ENCODE measurements at regions not wholly inside any gene's neighbourhood (a gene's known extent, or its start where the extent isn't known, plus 50 kb on each side); places are given as distances from the start of the nearest gene placed in this dataset.

DNA sequence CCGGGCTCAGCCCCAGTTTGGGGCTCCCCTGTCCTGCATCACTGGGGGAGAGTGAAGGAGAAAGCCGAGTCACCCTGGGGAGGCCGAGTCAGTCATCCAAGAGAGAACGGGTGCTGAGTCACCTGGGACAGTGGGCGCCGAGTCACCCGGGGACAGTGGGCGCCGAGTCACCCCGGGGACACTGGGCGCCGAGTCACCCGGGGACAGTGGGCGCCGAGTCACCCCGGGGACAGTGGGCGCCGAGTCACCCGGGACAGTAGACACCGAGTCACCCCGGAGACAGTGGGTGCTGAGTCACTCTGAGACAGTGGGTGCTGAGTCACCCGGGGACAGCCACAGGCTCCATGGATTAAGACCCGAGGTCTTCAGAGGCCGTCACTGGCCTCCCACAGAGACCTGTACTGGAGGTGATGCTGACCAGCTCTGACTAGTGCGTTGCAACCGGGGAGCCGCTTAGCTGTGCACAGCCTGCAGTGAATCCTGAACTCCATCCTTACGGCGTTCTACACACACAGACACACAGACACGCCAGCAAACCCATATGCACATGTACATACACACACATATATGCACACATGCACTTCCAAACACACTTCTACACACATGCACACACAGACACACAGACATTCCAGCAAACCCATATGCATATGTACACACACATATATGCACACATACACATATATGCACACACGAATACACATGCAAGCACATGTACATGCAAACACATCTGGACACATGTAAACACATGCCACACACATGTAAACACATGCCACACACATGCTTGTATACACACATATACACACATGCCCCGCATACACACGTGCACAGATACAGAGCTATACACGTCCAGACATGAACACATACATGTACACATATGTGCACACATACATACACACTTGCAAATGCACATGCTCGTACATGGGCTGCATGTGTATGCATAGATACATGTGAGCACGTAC is 64.9 kb upstream of the GALNT9 start:
- Histone ChIP-seq H3K4me1 (ENCODE audit: insufficient read depth, low read length, poor library complexity, severe bottlenecking) (peaks cover 2% of the 10 kb centered on the region), H3K27me3 (replicated peaks; ENCODE audit: insufficient read depth, low read depth, low read length, poor library complexity) (peaks cover 27% of the 10 kb centered on the region), H3K36me3 (ENCODE audit: insufficient read depth, low read length, poor library complexity, severe bottlenecking) (no peaks in the 10 kb centered on the region), H3K9me3 (ENCODE audit: low read depth, low read length, poor library complexity, severe bottlenecking) (no peaks in the 10 kb centered on the region), H3K27ac (ENCODE audit: low read depth, low read length, poor library complexity, severe bottlenecking) (no peak overlapping the region), H3K4me3 (ENCODE audit: low read depth, low read length, poor library complexity, severe bottlenecking) (no peak overlapping the region)
- intact Hi-C loops (cut with micrococcal nuclease; ENCODE audit: unreplicated experiment): no loop called here
- DNase-seq (ENCODE audit: low spot score): no peak
- ChIA-PET CTCF (no interaction called here), POLR2A (ENCODE audit: low non-redundant PET) (interaction anchor here (0.6 kb wide), 1 partner anchor 563 kb away, joined by 3 read pairs; no protein-coding TSS in a partner anchor)
- BruUV-seq (replicated peaks): no TSS peak
- TF ChIP-seq, protein P1, sequence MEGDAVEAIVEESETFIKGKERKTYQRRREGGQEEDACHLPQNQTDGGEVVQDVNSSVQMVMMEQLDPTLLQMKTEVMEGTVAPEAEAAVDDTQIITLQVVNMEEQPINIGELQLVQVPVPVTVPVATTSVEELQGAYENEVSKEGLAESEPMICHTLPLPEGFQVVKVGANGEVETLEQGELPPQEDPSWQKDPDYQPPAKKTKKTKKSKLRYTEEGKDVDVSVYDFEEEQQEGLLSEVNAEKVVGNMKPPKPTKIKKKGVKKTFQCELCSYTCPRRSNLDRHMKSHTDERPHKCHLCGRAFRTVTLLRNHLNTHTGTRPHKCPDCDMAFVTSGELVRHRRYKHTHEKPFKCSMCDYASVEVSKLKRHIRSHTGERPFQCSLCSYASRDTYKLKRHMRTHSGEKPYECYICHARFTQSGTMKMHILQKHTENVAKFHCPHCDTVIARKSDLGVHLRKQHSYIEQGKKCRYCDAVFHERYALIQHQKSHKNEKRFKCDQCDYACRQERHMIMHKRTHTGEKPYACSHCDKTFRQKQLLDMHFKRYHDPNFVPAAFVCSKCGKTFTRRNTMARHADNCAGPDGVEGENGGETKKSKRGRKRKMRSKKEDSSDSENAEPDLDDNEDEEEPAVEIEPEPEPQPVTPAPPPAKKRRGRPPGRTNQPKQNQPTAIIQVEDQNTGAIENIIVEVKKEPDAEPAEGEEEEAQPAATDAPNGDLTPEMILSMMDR (conservative IDR thresholded peaks at IDR 0.05; ENCODE audit: low read depth, low read length): no peak
- TF ChIP-seq EZH2 (IDR thresholded peaks at IDR 0.05; ENCODE audit: borderline replicate concordance, low read depth, low read length, poor library complexity, severe bottlenecking): no peak

DNA sequence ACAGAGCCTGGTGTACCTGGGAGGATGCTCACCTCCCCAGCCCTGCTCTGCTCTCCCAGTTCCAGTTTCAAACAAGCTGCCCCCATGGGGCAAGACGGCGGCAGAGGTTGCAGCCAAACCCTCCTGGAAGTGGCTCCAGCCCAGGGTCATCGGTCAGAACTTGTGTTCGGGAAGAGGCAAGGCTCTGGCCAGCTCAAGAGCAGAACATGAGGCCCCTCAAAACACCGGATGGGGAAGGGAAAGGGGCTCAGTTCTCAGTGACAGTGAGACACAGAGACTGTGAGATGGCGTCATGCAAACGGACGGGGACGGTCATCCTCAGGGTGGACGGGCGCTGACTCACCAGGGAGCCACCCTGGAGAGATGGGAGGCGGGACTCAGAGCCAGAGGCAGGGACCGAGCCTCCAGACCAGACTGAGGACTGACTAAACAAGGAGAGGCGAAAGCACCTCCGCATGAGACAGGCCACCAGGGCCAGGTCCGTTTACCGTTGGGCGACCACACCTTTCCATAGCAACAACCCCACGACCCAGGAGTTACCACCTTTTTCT is 63.9 kb upstream of the GALNT9 start:
- no peak for DNase-seq (ENCODE audit: low spot score)
- BruUV-seq (replicated peaks): no TSS peak
- no peak for TF ChIP-seq EZH2 (IDR thresholded peaks at IDR 0.05; ENCODE audit: borderline replicate concordance, low read depth, low read length, poor library complexity, severe bottlenecking)
- TF ChIP-seq, protein P1 (conservative IDR thresholded peaks at IDR 0.05; ENCODE audit: low read depth, low read length): no peak
- Histone ChIP-seq H3K27ac (ENCODE audit: low read depth, low read length, poor library complexity, severe bottlenecking) (no peak overlapping the region), H3K4me3 (ENCODE audit: low read depth, low read length, poor library complexity, severe bottlenecking) (no peak overlapping the region), H3K27me3 (replicated peaks; ENCODE audit: insufficient read depth, low read depth, low read length, poor library complexity) (peaks cover 31% of the 10 kb centered on the region), H3K36me3 (ENCODE audit: insufficient read depth, low read length, poor library complexity, severe bottlenecking) (no peaks in the 10 kb centered on the region), H3K9me3 (ENCODE audit: low read depth, low read length, poor library complexity, severe bottlenecking) (no peaks in the 10 kb centered on the region), H3K4me1 (ENCODE audit: insufficient read depth, low read length, poor library complexity, severe bottlenecking) (no peaks in the 10 kb centered on the region)
- CTCF ChIA-PET: no interaction called here
- POLR2A ChIA-PET (ENCODE audit: low non-redundant PET): interaction anchor here (0.6 kb wide), 1 partner anchor 562 kb away, joined by 3 read pairs; no protein-coding TSS in a partner anchor
- intact Hi-C loops (cut with micrococcal nuclease; ENCODE audit: unreplicated experiment): no loop called here

DNA sequence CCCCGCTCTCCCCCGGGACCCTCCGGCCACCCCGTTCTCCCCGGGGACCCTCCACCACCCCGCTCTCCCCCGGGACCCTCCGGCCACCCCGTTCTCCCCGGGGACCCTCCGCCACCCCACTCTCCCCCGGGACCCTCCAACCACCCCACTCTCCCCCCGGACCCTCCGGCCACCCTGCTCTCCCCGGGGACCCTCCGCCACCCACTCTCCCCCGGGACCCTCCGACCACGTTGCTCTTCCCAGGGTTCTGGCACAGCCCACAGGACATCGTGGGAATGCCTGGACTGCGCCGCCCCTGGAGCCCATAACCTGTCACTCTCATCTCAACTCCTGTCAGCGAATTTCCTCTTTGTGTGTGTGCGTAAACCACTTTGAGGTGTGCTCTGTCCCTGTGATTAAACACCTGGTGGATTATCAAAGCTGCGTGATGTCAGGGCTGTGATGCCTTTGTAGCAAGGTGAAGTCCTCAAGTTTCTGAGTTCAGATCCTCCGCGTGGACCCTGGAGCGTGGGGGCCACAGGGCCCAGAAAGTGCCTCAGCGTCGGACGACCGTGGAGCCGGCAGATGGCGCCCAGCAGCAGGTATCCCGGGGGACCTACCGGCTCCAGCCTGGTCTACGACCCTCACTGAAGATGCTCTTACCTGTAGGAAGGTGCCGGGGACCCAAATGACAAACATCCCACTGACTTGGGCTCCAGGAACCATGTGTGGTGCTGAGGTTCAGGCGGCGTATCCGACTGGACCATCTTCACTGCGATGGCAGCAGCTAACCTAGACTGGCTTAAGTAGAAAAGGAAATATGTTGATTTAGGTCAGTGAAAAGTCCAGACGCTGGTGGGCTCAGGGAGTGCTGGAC is 63.2 kb upstream of the GALNT9 start:
- CTCF ChIA-PET: no interaction called here
- intact Hi-C loops (cut with micrococcal nuclease; ENCODE audit: unreplicated experiment): no loop called here
- no peak overlapping the region for H3K27ac ChIP-seq (ENCODE audit: low read depth, low read length, poor library complexity, severe bottlenecking)
- BruUV-seq (replicated peaks): no TSS peak
- H3K4me1 ChIP-seq (ENCODE audit: insufficient read depth, low read length, poor library complexity, severe bottlenecking): no peaks in the 10 kb centered on the region
- H3K9me3 ChIP-seq (ENCODE audit: low read depth, low read length, poor library complexity, severe bottlenecking): no peaks in the 10 kb centered on the region
- TF ChIP-seq EZH2 (IDR thresholded peaks at IDR 0.05; ENCODE audit: borderline replicate concordance, low read depth, low read length, poor library complexity, severe bottlenecking): no peak
- TF ChIP-seq, protein P1 (conservative IDR thresholded peaks at IDR 0.05; ENCODE audit: low read depth, low read length): peak; percentile 23; the same call in 1 of the 2 replicates
- peaks cover 31% of the 10 kb centered on the region for H3K27me3 ChIP-seq (replicated peaks; ENCODE audit: insufficient read depth, low read depth, low read length, poor library complexity)
- no peak overlapping the region for H3K4me3 ChIP-seq (ENCODE audit: low read depth, low read length, poor library complexity, severe bottlenecking)
- no peak for DNase-seq (ENCODE audit: low spot score)
- no peaks in the 10 kb centered on the region for H3K36me3 ChIP-seq (ENCODE audit: insufficient read depth, low read length, poor library complexity, severe bottlenecking)
- POLR2A ChIA-PET (ENCODE audit: low non-redundant PET): no interaction called here
